22Rv1 (cell line): ENCODE measurements at regions not wholly inside any gene's neighbourhood (a gene's known extent, or its start where the extent isn't known, plus 50 kb on each side); places are given as distances from the start of the nearest gene placed in this dataset.

Experiments used
- ZFX ChIP-seq: fragments of 450-650 bp; IDR thresholded peaks from 2 replicates; pipeline ENCODE4 v1.6.1; 2017; ENCODE audit warnings: antibody characterized with exemption, borderline replicate concordance
- TF ChIP-seq, protein P1 (sequence below): fragments of 450-650 bp; IDR thresholded peaks from 2 replicates; pipeline ENCODE4 v1.5.1; 2017; ENCODE audit warnings: mild to moderate bottlenecking

GRCh38 chr7:50166997-50167965 lies 74.2 kb upstream of the ZPBP start:
- TF ChIP-seq, protein P1, sequence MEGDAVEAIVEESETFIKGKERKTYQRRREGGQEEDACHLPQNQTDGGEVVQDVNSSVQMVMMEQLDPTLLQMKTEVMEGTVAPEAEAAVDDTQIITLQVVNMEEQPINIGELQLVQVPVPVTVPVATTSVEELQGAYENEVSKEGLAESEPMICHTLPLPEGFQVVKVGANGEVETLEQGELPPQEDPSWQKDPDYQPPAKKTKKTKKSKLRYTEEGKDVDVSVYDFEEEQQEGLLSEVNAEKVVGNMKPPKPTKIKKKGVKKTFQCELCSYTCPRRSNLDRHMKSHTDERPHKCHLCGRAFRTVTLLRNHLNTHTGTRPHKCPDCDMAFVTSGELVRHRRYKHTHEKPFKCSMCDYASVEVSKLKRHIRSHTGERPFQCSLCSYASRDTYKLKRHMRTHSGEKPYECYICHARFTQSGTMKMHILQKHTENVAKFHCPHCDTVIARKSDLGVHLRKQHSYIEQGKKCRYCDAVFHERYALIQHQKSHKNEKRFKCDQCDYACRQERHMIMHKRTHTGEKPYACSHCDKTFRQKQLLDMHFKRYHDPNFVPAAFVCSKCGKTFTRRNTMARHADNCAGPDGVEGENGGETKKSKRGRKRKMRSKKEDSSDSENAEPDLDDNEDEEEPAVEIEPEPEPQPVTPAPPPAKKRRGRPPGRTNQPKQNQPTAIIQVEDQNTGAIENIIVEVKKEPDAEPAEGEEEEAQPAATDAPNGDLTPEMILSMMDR, result no peak
- no peak for TF ChIP-seq ZFX
